Fibroblast of lung (primary cell): ENCODE measurements at regions not wholly inside any gene's neighbourhood (a gene's known extent, or its start where the extent isn't known, plus 50 kb on each side); places are given as distances from the start of the nearest gene placed in this dataset.

Experiments used
- DNase-seq, 2 donors: peaks; one replicate each; pipeline versions ENCODE4 v3.0.0 to v3.0.0-alpha.2; 2010; ENCODE audit warnings: low read depth in 2 of 2
- H2AFZ ChIP-seq: 2 replicates; pipeline ENCODE4 v1.5.1; 2012; ENCODE audit warnings: low read length, control low read depth, inconsistent platforms
- H3K27ac ChIP-seq: 2 replicates; pipeline ENCODE4 v1.5.1; 2011; ENCODE audit warnings: low read length, control low read depth; ENCODE audit not compliant: insufficient read depth
- H3K27me3 ChIP-seq: 2 replicates; pipeline ENCODE4 v1.5.1; 2011; ENCODE audit warnings: mild to moderate bottlenecking, low read length; ENCODE audit not compliant: control insufficient read depth, insufficient read depth
- H3K36me3 ChIP-seq: 2 replicates; pipeline ENCODE4 v1.5.1; 2011; ENCODE audit warnings: low read length; ENCODE audit not compliant: control insufficient read depth, insufficient read depth
- H3K4me1 ChIP-seq: 2 replicates; pipeline ENCODE4 v1.5.1; 2011; ENCODE audit warnings: low read length; ENCODE audit not compliant: control insufficient read depth, insufficient read depth; ENCODE audit errors: extremely low read depth
- H3K4me2 ChIP-seq: 2 replicates; pipeline ENCODE4 v1.5.1; 2011; ENCODE audit warnings: low read length, control low read depth; ENCODE audit not compliant: insufficient read depth; ENCODE audit errors: extremely low read depth
- H3K4me3 ChIP-seq, 4 experiments: fragments of 200-600 bp in 1 of 4; sonication (generic) in 1 of 4; replicated peaks in 1 of 4; 2 replicates each; pipeline ENCODE4 v1.5.1; 2011 to 2016; ENCODE audit warnings: low read length in 4 of 4, low read depth in 3 of 4, mild to moderate bottlenecking in 3 of 4, control low read depth in 2 of 4, inconsistent platforms in 1 of 4, mixed read lengths in 1 of 4; ENCODE audit not compliant: insufficient read depth in 1 of 4; ENCODE audit errors: control extremely low read depth in 1 of 4
- H3K79me2 ChIP-seq: 2 replicates; pipeline ENCODE4 v1.5.1; 2012; ENCODE audit warnings: mild to moderate bottlenecking, low read length, inconsistent platforms; ENCODE audit not compliant: control insufficient read depth, insufficient read depth
- H3K9ac ChIP-seq: 2 replicates; pipeline ENCODE4 v1.5.1; 2011; ENCODE audit warnings: mild to moderate bottlenecking, low read length, control low read depth; ENCODE audit not compliant: insufficient read depth
- H3K9me3 ChIP-seq: 2 replicates; pipeline ENCODE4 v1.5.1; 2012; ENCODE audit warnings: low read depth, low read length; ENCODE audit not compliant: control insufficient read depth, insufficient read depth
- H4K20me1 ChIP-seq: 2 replicates; pipeline ENCODE4 v1.5.1; 2011; ENCODE audit warnings: low read length; ENCODE audit not compliant: control insufficient read depth, insufficient read depth; ENCODE audit errors: extremely low read depth
- EZH2 ChIP-seq: IDR thresholded peaks from 2 replicates; pipeline ENCODE4 v1.5.1; 2012; ENCODE audit warnings: low read length, control low read depth, mild to moderate bottlenecking; ENCODE audit errors: missing control alignments
- TF ChIP-seq, protein P1 (sequence below), 2 donors: IDR thresholded peaks in 1 of 2; conservative IDR thresholded peaks in 1 of 2; 1 replicate in 1 of 2; 2 replicates in 1 of 2; pipeline ENCODE4 v1.5.1; 2011 to 2012; ENCODE audit warnings: low read length in 2 of 2, control low read depth in 1 of 2, inconsistent platforms in 1 of 2, low read depth in 1 of 2, mild to moderate bottlenecking in 1 of 2

DNA sequence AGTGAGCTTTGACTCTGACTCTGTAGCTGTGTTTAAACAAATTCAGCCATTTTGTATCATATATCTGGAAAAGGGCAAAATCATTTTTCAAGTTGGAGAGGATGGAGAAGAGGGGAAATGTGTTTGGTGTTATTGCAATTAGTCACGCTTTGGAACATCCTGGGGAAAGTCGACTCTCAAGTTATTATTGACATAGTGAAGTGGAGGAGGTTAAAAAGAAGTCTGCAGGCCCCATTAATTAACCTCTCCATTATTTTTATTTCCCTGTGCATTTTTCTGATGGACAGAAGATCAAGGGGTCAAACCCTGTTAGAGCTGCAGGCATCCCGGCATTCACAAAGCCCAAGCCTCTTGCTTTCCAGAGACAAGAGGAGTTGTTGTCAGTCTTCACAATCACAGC is 132.6 kb downstream of the TEX36 start:
- DNase-seq: no peak
- no peak overlapping the region for H2AFZ ChIP-seq
- no peaks in the 10 kb centered on the region for H3K4me1 ChIP-seq
- no peaks in the 10 kb centered on the region for H4K20me1 ChIP-seq
- H3K79me2 ChIP-seq: no peaks in the 10 kb centered on the region
- no peak overlapping the region for H3K4me3 ChIP-seq
- H3K9ac ChIP-seq: no peak overlapping the region
- H3K9me3 ChIP-seq: no peaks in the 10 kb centered on the region
- H3K36me3 ChIP-seq: no peaks in the 10 kb centered on the region
- H3K4me2 ChIP-seq: no peak overlapping the region
- no peak for TF ChIP-seq EZH2
- TF ChIP-seq, protein P1, sequence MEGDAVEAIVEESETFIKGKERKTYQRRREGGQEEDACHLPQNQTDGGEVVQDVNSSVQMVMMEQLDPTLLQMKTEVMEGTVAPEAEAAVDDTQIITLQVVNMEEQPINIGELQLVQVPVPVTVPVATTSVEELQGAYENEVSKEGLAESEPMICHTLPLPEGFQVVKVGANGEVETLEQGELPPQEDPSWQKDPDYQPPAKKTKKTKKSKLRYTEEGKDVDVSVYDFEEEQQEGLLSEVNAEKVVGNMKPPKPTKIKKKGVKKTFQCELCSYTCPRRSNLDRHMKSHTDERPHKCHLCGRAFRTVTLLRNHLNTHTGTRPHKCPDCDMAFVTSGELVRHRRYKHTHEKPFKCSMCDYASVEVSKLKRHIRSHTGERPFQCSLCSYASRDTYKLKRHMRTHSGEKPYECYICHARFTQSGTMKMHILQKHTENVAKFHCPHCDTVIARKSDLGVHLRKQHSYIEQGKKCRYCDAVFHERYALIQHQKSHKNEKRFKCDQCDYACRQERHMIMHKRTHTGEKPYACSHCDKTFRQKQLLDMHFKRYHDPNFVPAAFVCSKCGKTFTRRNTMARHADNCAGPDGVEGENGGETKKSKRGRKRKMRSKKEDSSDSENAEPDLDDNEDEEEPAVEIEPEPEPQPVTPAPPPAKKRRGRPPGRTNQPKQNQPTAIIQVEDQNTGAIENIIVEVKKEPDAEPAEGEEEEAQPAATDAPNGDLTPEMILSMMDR (conservative IDR thresholded peaks at IDR 0.05 in 1 of 2, IDR thresholded peaks at IDR 0.05 in 1 of 2; ENCODE audit: low read depth in 1 of 2, low read length in 2 of 2): no peak
- H3K27me3 ChIP-seq: no peaks in the 10 kb centered on the region
- no peak overlapping the region for H3K27ac ChIP-seq

GRCh38 chr10:125549653-125550052 is 133.3 kb downstream of the TEX36 start:
- no peaks in the 10 kb centered on the region for H3K9me3 ChIP-seq
- DNase-seq: no peak
- no peaks in the 10 kb centered on the region for H3K27me3 ChIP-seq
- H3K4me1 ChIP-seq: no peaks in the 10 kb centered on the region
- H3K36me3 ChIP-seq: no peaks in the 10 kb centered on the region
- no peaks in the 10 kb centered on the region for H4K20me1 ChIP-seq
- no peaks in the 10 kb centered on the region for H3K79me2 ChIP-seq
- no peak overlapping the region for H3K4me2 ChIP-seq
- H3K4me3 ChIP-seq: no peak overlapping the region
- no peak overlapping the region for H3K9ac ChIP-seq
- H2AFZ ChIP-seq: no peak overlapping the region
- no peak for TF ChIP-seq EZH2
- TF ChIP-seq, protein P1 (conservative IDR thresholded peaks at IDR 0.05 in 1 of 2, IDR thresholded peaks at IDR 0.05 in 1 of 2; ENCODE audit: low read depth in 1 of 2, low read length in 2 of 2): no peak
- H3K27ac ChIP-seq: no peak overlapping the region

- TF ChIP-seq EZH2: no peak
- TF ChIP-seq, protein P1 (conservative IDR thresholded peaks at IDR 0.05 in 1 of 2, IDR thresholded peaks at IDR 0.05 in 1 of 2; ENCODE audit: low read depth in 1 of 2, low read length in 2 of 2): no peak
- Histone ChIP-seq H3K27ac (no peak overlapping the region), H3K36me3 (no peaks in the 10 kb centered on the region), H3K9me3 (no peaks in the 10 kb centered on the region), H3K4me3 (no peak overlapping the region), H3K4me1 (no peaks in the 10 kb centered on the region), H3K27me3 (no peaks in the 10 kb centered on the region), H3K4me2 (no peak overlapping the region), H3K9ac (no peak overlapping the region), H4K20me1 (no peaks in the 10 kb centered on the region), H2AFZ (no peak overlapping the region), H3K79me2 (no peaks in the 10 kb centered on the region)
- DNase-seq: no peak
These were observed 134.1 kb downstream of the TEX36 start for GRCh38 chr10:125548878-125549277.
